GM23248 (cell line): ENCODE measurements at regions not wholly inside any gene's neighbourhood (a gene's known extent, or its start where the extent isn't known, plus 50 kb on each side); places are given as distances from the start of the nearest gene placed in this dataset.

Source experiments
- DNase-seq: peaks from one replicate; pipeline ENCODE4 v3.0.0-alpha.2; 2015
- H2AFZ ChIP-seq: fragments of 200-600 bp; sonication (generic); 2 replicates; pipeline ENCODE4 v1.6.1; 2016; ENCODE audit warnings: antibody characterized with exemption
- H3F3A ChIP-seq: fragments of 200-600 bp; sonication (generic); 2 replicates; pipeline ENCODE4 v1.6.1; 2016; ENCODE audit warnings: mild to moderate bottlenecking, antibody characterized with exemption, mixed run types; ENCODE audit not compliant: insufficient read depth
- H3K27ac ChIP-seq: fragments of 200-600 bp; sonication (generic); 2 replicates; pipeline ENCODE4 v1.5.1; 2016; ENCODE audit warnings: mild to moderate bottlenecking
- H3K27me3 ChIP-seq: fragments of 200-600 bp; sonication (generic); replicated peaks from 2 replicates; pipeline ENCODE4 v1.6.1; 2016; ENCODE audit warnings: mild to moderate bottlenecking; ENCODE audit not compliant: insufficient read depth
- H3K36me3 ChIP-seq: fragments of 200-600 bp; sonication (generic); 2 replicates; pipeline ENCODE4 v1.6.1; 2016; ENCODE audit warnings: low read depth, mild to moderate bottlenecking
- H3K4me1 ChIP-seq: fragments of 200-600 bp; sonication (generic); 2 replicates; pipeline ENCODE4 v1.6.1; 2016; ENCODE audit warnings: mild to moderate bottlenecking; ENCODE audit not compliant: insufficient read depth
- H3K4me2 ChIP-seq: fragments of 200-600 bp; sonication (generic); one replicate; pipeline ENCODE4 v1.6.1; 2016; ENCODE audit warnings: mild to moderate bottlenecking; ENCODE audit not compliant: unreplicated experiment
- H3K4me3 ChIP-seq: fragments of 200-600 bp; sonication (generic); 2 replicates; pipeline ENCODE4 v1.5.1; 2016; ENCODE audit warnings: mild to moderate bottlenecking
- H3K79me2 ChIP-seq: fragments of 200-600 bp; sonication (generic); 2 replicates; pipeline ENCODE4 v1.6.1; 2016; ENCODE audit warnings: mild to moderate bottlenecking; ENCODE audit not compliant: insufficient read depth
- H3K9ac ChIP-seq: fragments of 200-600 bp; sonication (generic); 2 replicates; pipeline ENCODE4 v1.6.1; 2016; ENCODE audit warnings: mild to moderate bottlenecking
- H3K9me2 ChIP-seq: fragments of 200-600 bp; sonication (generic); 2 replicates; pipeline ENCODE4 v1.6.1; 2016; ENCODE audit warnings: mixed run types, mild to moderate bottlenecking, moderate library complexity; ENCODE audit not compliant: insufficient read depth
- H3K9me3 ChIP-seq: fragments of 200-600 bp; sonication (generic); one replicate; pipeline ENCODE4 v1.6.1; 2017; ENCODE audit warnings: low read depth
- H4K20me1 ChIP-seq: fragments of 200-600 bp; sonication (generic); 2 replicates; pipeline ENCODE4 v1.6.0; 2016; ENCODE audit not compliant: insufficient read depth
- EZH2 ChIP-seq: fragments of 200-600 bp; sonication (generic); IDR thresholded peaks from 2 replicates; pipeline ENCODE4 v1.6.1; 2018; ENCODE audit warnings: antibody characterized with exemption, mild to moderate bottlenecking; ENCODE audit not compliant: insufficient read depth, poor library complexity, severe bottlenecking
- EZH2phosphoT487 ChIP-seq: fragments of 200-600 bp; sonication (generic); IDR thresholded peaks from 2 replicates; pipeline ENCODE4 v1.6.1; 2018; ENCODE audit warnings: antibody characterized with exemption, moderate library complexity, mild to moderate bottlenecking, low read depth; ENCODE audit not compliant: insufficient read depth
- WGBS, 2 experiments: methylation state at CpG; one replicate each; pipeline ENCODE4 v1.1.6; 2015 to 2017; ENCODE audit warnings: low lambda C conversion rate in 2 of 2, low coverage in 1 of 2; ENCODE audit errors: missing lambda C conversion rate in 2 of 2; 5-methylcytosine and 5-hydroxymethylcytosine counted together
- in situ Hi-C: fragments of 300-500 bp; cut with MboI; formaldehyde crosslinking; loops from 2 replicates; pipeline ENCODE4 v1.15.0; 2020

DNA sequence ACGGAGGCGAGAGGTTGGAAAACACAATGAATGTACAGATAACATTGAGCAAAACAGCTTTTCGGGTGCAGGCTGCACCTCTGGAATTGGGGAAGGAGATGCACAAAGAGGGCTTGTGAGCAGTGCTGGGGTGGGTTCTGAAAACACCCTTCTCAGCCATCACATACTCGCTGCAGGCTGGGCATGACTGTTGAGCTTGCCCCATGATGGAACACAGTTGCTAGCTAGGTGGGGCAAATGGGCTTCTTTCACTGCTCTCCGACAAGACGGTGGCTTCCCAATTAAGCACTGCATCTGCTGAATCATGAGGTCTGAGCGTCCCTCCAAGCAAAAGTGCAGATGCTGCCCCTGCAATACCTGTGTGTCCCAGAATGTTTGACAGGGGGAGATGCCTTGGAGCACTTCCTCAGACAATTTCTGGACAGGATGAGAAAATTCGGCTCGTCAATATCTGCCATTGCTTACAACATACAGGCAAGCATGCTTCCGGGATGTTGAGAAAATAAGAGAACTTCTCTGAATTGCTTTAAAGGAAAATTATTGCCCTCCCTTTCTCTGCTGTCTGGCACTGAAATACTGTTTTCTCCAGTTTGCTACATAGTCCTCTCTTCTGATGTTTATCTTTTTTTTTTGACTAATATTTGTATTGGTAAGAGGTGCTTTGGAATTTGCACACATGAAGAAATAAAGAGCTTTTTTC, 77.3 kb upstream of the SH3BP4 start:
- DNase-seq, result no peak
- H4K20me1 ChIP-seq, result no peaks in the 10 kb centered on the region
- H3K9me2 ChIP-seq, result no peaks in the 10 kb centered on the region
- TF ChIP-seq EZH2phosphoT487, result no peak
- no peak for TF ChIP-seq EZH2
- no peaks in the 10 kb centered on the region; the same call in 1 of the 2 replicates for H3K27me3 ChIP-seq
- H3K4me1 ChIP-seq, result peaks cover 4% of the 10 kb centered on the region; the same call in 1 of the 2 replicates
- in situ Hi-C loops, result no loop called here
- H3K79me2 ChIP-seq, result no peaks in the 10 kb centered on the region
- H3K9ac ChIP-seq, result no peak overlapping the region
- peaks cover 4% of the 10 kb centered on the region; the same call in 1 of the 2 replicates for H3F3A ChIP-seq
- no peak overlapping the region for H3K4me2 ChIP-seq
- H3K4me3 ChIP-seq, result no peak overlapping the region
- 43% methylated on average over 10 of the region's 10 CpGs for WGBS, 2 experiments
- H3K9me3 ChIP-seq, result no peaks in the 10 kb centered on the region
- H3K27ac ChIP-seq, result no peak overlapping the region
- no peaks in the 10 kb centered on the region for H3K36me3 ChIP-seq
- H2AFZ ChIP-seq, result no peak overlapping the region

DNA sequence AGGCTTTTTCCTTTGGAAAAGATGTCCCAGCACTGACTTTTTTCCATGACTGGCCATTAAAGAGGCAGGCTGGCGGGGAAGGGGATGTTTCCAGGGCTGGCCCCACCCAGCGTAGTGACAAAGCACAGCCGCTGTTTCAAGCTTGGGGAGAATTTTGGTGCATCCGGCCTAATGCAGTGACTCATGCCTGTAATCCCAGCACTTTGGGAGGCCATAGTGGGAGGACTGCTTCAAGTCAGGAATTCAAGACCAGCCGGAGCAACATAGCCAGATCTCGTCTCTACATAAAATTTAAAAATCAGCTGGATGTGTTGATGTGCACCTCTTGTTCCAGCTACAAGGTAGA, 78.0 kb upstream of the SH3BP4 start:
- DNase-seq, result peak; percentile 77
- Histone ChIP-seq H3K79me2 (no peaks in the 10 kb centered on the region), H3K9me3 (no peaks in the 10 kb centered on the region), H3K36me3 (no peaks in the 10 kb centered on the region), H3K9me2 (no peaks in the 10 kb centered on the region), H3K4me2 (no peak overlapping the region), H3K4me1 (peaks cover 4% of the 10 kb centered on the region; the same call in 1 of the 2 replicates), H3F3A (no peaks in the 10 kb centered on the region), H3K27me3 (no peaks in the 10 kb centered on the region; the same call in 1 of the 2 replicates), H2AFZ (peak overlapping the region; percentile 25; the same call in 1 of the 2 replicates), H3K9ac (no peak overlapping the region), H4K20me1 (no peaks in the 10 kb centered on the region), H3K27ac (0 out of 2 replicates have a peak overlapping the region, but pooled peaks have one; percentile 11), H3K4me3 (no peak overlapping the region)
- in situ Hi-C loops, result no loop called here
- WGBS, 2 experiments, result 12 to 20% methylated on average over 6 of the region's 6 CpGs
- TF ChIP-seq EZH2 (no peak), EZH2phosphoT487 (no peak)

DNA sequence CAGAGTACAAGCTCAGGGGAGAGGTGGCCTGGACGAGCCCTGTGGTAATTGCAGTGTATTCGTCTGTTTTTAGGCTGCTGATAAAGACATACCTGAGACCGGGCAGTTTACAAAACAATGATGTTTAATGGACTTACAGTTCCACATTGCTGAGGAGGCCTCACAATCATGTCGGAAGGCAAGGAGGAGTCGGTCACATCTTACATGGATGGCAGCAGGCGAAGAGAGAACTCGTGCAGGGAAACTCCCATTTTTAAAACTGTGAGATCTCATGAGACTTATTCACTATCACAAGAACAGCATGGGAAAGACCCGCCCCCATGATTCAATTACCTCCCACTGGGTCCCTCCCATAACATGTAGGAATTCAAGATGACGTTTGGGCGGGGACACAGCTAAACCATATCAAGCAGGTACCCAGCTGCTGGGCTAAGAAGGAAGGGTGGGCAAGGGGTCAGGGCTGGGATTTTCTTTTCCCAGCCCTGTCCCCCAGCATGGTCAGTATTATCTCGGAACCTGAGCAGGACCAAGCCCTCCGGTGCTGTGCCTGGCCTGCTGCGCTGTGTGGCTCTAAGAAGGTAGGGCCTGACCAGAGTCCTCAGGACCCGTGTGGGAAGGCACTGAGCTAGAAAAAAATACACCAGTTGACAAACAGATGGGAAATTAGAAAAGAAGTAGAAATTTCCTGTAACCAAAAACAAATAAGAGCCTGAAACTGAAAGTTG, 78.6 kb upstream of the SH3BP4 start:
- Histone ChIP-seq H3K4me1 (peaks cover 4% of the 10 kb centered on the region; the same call in 1 of the 2 replicates), H3K9ac (no peak overlapping the region), H3F3A (no peaks in the 10 kb centered on the region), H3K79me2 (no peaks in the 10 kb centered on the region), H2AFZ (peak overlapping the region; percentile 25; the same call in 1 of the 2 replicates), H3K9me2 (no peaks in the 10 kb centered on the region), H3K27ac (0 out of 2 replicates have a peak overlapping the region, but pooled peaks have one; percentile 11), H3K9me3 (no peaks in the 10 kb centered on the region), H3K36me3 (no peaks in the 10 kb centered on the region), H3K27me3 (no peaks in the 10 kb centered on the region; the same call in 1 of the 2 replicates), H3K4me3 (no peak overlapping the region), H3K4me2 (no peak overlapping the region), H4K20me1 (no peaks in the 10 kb centered on the region)
- no peak for DNase-seq
- WGBS, 2 experiments, result 83 to 87% methylated on average over 14 of the region's 14 CpGs
- TF ChIP-seq EZH2phosphoT487, result no peak
- in situ Hi-C loops, result no loop called here

DNA sequence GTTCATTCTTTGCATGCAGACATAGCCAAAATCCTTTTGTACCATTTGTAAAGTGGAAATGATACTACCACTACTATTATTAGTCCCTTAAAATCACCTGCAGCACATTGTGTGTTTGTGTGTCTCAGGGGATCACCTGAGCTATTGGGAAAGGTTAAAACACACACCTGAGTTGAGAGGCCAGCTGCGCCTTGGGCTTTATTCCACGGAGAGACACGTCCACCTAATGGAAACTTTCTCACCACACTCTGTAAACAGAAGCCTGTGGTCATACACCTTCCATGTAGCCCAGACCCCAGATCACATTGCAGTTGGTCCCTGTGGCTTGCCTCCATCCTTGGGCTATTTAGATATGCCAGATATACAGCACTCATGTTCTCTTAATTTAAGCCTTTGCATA, 81.8 kb upstream of the SH3BP4 start:
- Histone ChIP-seq H3K27ac (no peak overlapping the region), H3K4me2 (no peak overlapping the region), H3K4me3 (no peak overlapping the region), H3K9me3 (no peaks in the 10 kb centered on the region), H3K36me3 (no peaks in the 10 kb centered on the region), H3F3A (no peaks in the 10 kb centered on the region), H4K20me1 (no peaks in the 10 kb centered on the region), H3K9ac (no peak overlapping the region), H3K9me2 (no peaks in the 10 kb centered on the region), H3K4me1 (peaks cover 4% of the 10 kb centered on the region; the same call in 1 of the 2 replicates), H3K79me2 (no peaks in the 10 kb centered on the region), H3K27me3 (no peaks in the 10 kb centered on the region; the same call in 1 of the 2 replicates), H2AFZ (no peak overlapping the region)
- in situ Hi-C loops, result no loop called here
- WGBS, 2 experiments, result 64 to 75% methylated on average over 3 of the region's 3 CpGs
- no peak for TF ChIP-seq EZH2phosphoT487
- DNase-seq, result no peak
